ENCODE measurements at regions not wholly inside any gene's neighbourhood (a gene's known extent, or its start where the extent isn't known, plus 50 kb on each side); places are given as distances from the start of the nearest gene placed in this dataset.

GRCh38 chr22:48556222-48556621, 1271.5 kb downstream of the BRD1 start:
- TF ChIP-seq CTCF (CRISPR knock-in tag; IDR thresholded peaks at IDR 0.05) (no peak), EZH2 (conservative IDR thresholded peaks at IDR 0.05; ENCODE audit: low read depth, low read length) (no peak), RFX3 (CRISPR knock-in tag; IDR thresholded peaks at IDR 0.05) (no peak), ATF2 (CRISPR knock-in tag; IDR thresholded peaks at IDR 0.05) (no peak), POLR2A (IDR thresholded peaks at IDR 0.05; ENCODE audit: insufficient read depth in 1 of 2, low read depth in 2 of 2, low read length in 2 of 2) (no peak), U2AF2 (IDR thresholded peaks at IDR 0.05; ENCODE audit: low read depth, low read length) (no peak)

All from HepG2 (cell line).